Esophagus muscularis mucosa (tissue), 3 donors: ENCODE measurements at regions not wholly inside any gene's neighbourhood (a gene's known extent, or its start where the extent isn't known, plus 50 kb on each side); places are given as distances from the start of the nearest gene placed in this dataset.

Experiments
- CTCF ChIP-seq, 3 experiments: fragments of 200-600 bp in 2 of 3; fragments of 450-650 bp in 1 of 3; sonication (generic) in 2 of 3; IDR thresholded peaks; one replicate each; pipeline ENCODE4 v1.5.1; 2017 to 2019; ENCODE audit warnings: antibody characterized with exemption in 3 of 3, mild to moderate bottlenecking in 2 of 3, moderate library complexity in 1 of 3
- POLR2A ChIP-seq: fragments of 450-650 bp; IDR thresholded peaks from one replicate; pipeline ENCODE4 v1.6.1; 2017; ENCODE audit warnings: antibody characterized with exemption, moderate library complexity, mild to moderate bottlenecking, low read depth
- POLR2AphosphoS5 ChIP-seq, 2 donors: sonication (generic); formaldehyde crosslinking; IDR thresholded peaks; one replicate each; pipeline ENCODE4 v1.6.1; 2017; ENCODE audit warnings: antibody characterized with exemption in 2 of 2

- TF ChIP-seq POLR2AphosphoS5 (IDR thresholded peaks at IDR 0.05), result no peak
- no peak for TF ChIP-seq CTCF (IDR thresholded peaks at IDR 0.05)
- TF ChIP-seq POLR2A, result no peak
Measured at GRCh38 chr7:131897790-131898165, 341.4 kb upstream of the PODXL start.
